Neural progenitor cell (in vitro differentiated cells): ENCODE measurements at regions not wholly inside any gene's neighbourhood (a gene's known extent, or its start where the extent isn't known, plus 50 kb on each side); places are given as distances from the start of the nearest gene placed in this dataset.

ENCODE experiments used
- DNase-seq: peaks from one replicate; pipeline ENCODE4 v3.0.0-alpha.2; 2016; ENCODE audit warnings: low spot score
- H2AFZ ChIP-seq: fragments of 200-600 bp; sonication (generic); replicated peaks from 2 replicates; pipeline ENCODE4 v1.6.1; 2016; ENCODE audit warnings: antibody characterized with exemption
- H3F3A ChIP-seq: fragments of 200-600 bp; sonication (generic); 2 replicates; pipeline ENCODE4 v1.6.1; 2016; ENCODE audit warnings: antibody characterized with exemption, low read depth
- H3K27ac ChIP-seq: fragments of 200-600 bp; sonication (generic); 2 replicates; pipeline ENCODE4 v1.5.1; 2016; ENCODE audit warnings: mild to moderate bottlenecking
- H3K27me3 ChIP-seq: fragments of 200-600 bp; sonication (generic); 2 replicates; pipeline ENCODE4 v1.6.1; 2016; ENCODE audit warnings: mild to moderate bottlenecking, moderate library complexity
- H3K36me3 ChIP-seq: fragments of 200-600 bp; sonication (generic); 2 replicates; pipeline ENCODE4 v1.5.1; 2016
- H3K4me1 ChIP-seq: fragments of 200-600 bp; sonication (generic); 2 replicates; pipeline ENCODE4 v1.6.1; 2016; ENCODE audit warnings: mixed run types
- H3K4me2 ChIP-seq: fragments of 200-600 bp; sonication (generic); 2 replicates; pipeline ENCODE4 v1.6.1; 2016
- H3K4me3 ChIP-seq: fragments of 200-600 bp; sonication (generic); 2 replicates; pipeline ENCODE4 v1.5.1; 2016
- H3K79me2 ChIP-seq: fragments of 200-600 bp; sonication (generic); 2 replicates; pipeline ENCODE4 v1.6.1; 2016; ENCODE audit warnings: low read depth
- H3K9ac ChIP-seq: fragments of 200-600 bp; sonication (generic); 2 replicates; pipeline ENCODE4 v1.6.1; 2016
- H3K9me3 ChIP-seq: fragments of 200-600 bp; sonication (generic); 2 replicates; pipeline ENCODE4 v1.5.1; 2016; ENCODE audit warnings: low read depth
- H4K20me1 ChIP-seq: fragments of 200-600 bp; sonication (generic); 2 replicates; pipeline ENCODE4 v1.6.1; 2016; ENCODE audit warnings: low read depth
- H3K27ac Mint-ChIP-seq: 3 replicates; pipeline ENCODE4 v1.8.0; 2021; ENCODE audit warnings: mixed read lengths
- H3K27me3 Mint-ChIP-seq: 2 replicates; pipeline ENCODE4 v1.8.0; 2022; ENCODE audit warnings: low read depth, mild to moderate bottlenecking, inconsistent platforms, moderate library complexity, mixed read lengths; ENCODE audit not compliant: insufficient read depth
- H3K36me3 Mint-ChIP-seq: 3 replicates; pipeline ENCODE4 v1.8.0; 2021; ENCODE audit warnings: mixed read lengths
- H3K4me1 Mint-ChIP-seq: 3 replicates; pipeline ENCODE4 v1.8.0; 2021; ENCODE audit warnings: mixed read lengths
- H3K4me3 Mint-ChIP-seq: 3 replicates; pipeline ENCODE4 v1.8.0; 2021; ENCODE audit warnings: mild to moderate bottlenecking, moderate library complexity, mixed read lengths
- H3K9me3 Mint-ChIP-seq: 3 replicates; pipeline ENCODE4 v1.8.0; 2020; ENCODE audit warnings: mixed read lengths
- EZH2 ChIP-seq: fragments of 200-600 bp; sonication (generic); IDR thresholded peaks from 2 replicates; pipeline ENCODE4 v1.6.1; 2017; ENCODE audit warnings: antibody characterized with exemption, mild to moderate bottlenecking, moderate library complexity
- EZH2phosphoT487 ChIP-seq: fragments of 200-600 bp; sonication (generic); IDR thresholded peaks from 2 replicates; pipeline ENCODE4 v1.6.1; 2017; ENCODE audit warnings: antibody characterized with exemption
- TF ChIP-seq, protein P1 (sequence below): fragments of 200-600 bp; sonication (generic); IDR thresholded peaks from 2 replicates; pipeline ENCODE4 v1.5.1; 2017; ENCODE audit warnings: antibody characterized with exemption, mild to moderate bottlenecking

DNA sequence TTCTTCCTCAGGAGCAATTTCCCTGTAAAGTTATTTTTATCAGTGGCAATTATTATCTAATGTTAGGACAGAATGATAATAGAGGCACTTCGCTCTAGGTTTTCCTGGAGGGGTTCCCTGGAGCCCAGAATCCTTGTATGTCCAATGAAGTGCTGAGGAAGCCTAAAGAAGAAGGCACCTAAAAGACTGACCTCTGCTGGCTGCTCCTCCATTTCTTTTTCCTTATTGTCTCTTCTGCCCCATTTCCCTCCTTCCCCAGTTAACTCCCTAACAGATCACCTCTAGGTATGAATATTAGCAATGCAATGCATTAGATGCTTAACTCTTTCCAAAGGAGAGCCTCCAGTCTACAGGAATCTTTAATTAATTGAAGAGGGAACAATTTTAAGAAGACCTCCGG is 985.4 kb downstream of the DIAPH3 start:
- DNase-seq, result peak; percentile 11
- H4K20me1 ChIP-seq, result no peaks in the 10 kb centered on the region
- H3K4me1 ChIP-seq, result no peaks in the 10 kb centered on the region
- TF ChIP-seq, protein P1, sequence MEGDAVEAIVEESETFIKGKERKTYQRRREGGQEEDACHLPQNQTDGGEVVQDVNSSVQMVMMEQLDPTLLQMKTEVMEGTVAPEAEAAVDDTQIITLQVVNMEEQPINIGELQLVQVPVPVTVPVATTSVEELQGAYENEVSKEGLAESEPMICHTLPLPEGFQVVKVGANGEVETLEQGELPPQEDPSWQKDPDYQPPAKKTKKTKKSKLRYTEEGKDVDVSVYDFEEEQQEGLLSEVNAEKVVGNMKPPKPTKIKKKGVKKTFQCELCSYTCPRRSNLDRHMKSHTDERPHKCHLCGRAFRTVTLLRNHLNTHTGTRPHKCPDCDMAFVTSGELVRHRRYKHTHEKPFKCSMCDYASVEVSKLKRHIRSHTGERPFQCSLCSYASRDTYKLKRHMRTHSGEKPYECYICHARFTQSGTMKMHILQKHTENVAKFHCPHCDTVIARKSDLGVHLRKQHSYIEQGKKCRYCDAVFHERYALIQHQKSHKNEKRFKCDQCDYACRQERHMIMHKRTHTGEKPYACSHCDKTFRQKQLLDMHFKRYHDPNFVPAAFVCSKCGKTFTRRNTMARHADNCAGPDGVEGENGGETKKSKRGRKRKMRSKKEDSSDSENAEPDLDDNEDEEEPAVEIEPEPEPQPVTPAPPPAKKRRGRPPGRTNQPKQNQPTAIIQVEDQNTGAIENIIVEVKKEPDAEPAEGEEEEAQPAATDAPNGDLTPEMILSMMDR, result peak; percentile 45
- TF ChIP-seq EZH2, result no peak
- no peak for TF ChIP-seq EZH2phosphoT487
- no peak overlapping the region for H3K4me2 ChIP-seq
- H3K27me3 Mint-ChIP-seq, result peaks cover 2% of the 10 kb centered on the region
- H3K4me3 ChIP-seq, result no peak overlapping the region
- no peak overlapping the region for H3K9ac ChIP-seq
- no peaks in the 10 kb centered on the region for H3F3A ChIP-seq
- no peaks in the 10 kb centered on the region for H3K9me3 ChIP-seq
- H2AFZ ChIP-seq, result peak overlapping the region; percentile 63
- H3K79me2 ChIP-seq, result no peaks in the 10 kb centered on the region
- H3K4me1 Mint-ChIP-seq, result no peaks in the 10 kb centered on the region
- no peaks in the 10 kb centered on the region for H3K27me3 ChIP-seq
- H3K27ac ChIP-seq, result no peak overlapping the region
- H3K27ac Mint-ChIP-seq, result no peak overlapping the region
- no peaks in the 10 kb centered on the region for H3K36me3 Mint-ChIP-seq
- H3K36me3 ChIP-seq, result no peaks in the 10 kb centered on the region
- H3K9me3 Mint-ChIP-seq, result no peaks in the 10 kb centered on the region
- no peak overlapping the region for H3K4me3 Mint-ChIP-seq

- no peaks in the 10 kb centered on the region for H3K9me3 ChIP-seq
- TF ChIP-seq EZH2 (no peak), EZH2phosphoT487 (no peak)
- TF ChIP-seq, protein P1, result no peak
- H3F3A ChIP-seq, result no peaks in the 10 kb centered on the region
- no peaks in the 10 kb centered on the region for H4K20me1 ChIP-seq
- H3K9ac ChIP-seq, result no peak overlapping the region
- H3K9me3 Mint-ChIP-seq, result no peaks in the 10 kb centered on the region
- no peaks in the 10 kb centered on the region for H3K27me3 ChIP-seq
- H3K4me3 ChIP-seq, result no peak overlapping the region
- H3K27me3 Mint-ChIP-seq, result peaks cover 2% of the 10 kb centered on the region
- no peak for DNase-seq
- H3K36me3 Mint-ChIP-seq, result no peaks in the 10 kb centered on the region
- no peaks in the 10 kb centered on the region for H3K4me1 Mint-ChIP-seq
- H3K4me1 ChIP-seq, result no peaks in the 10 kb centered on the region
- H3K79me2 ChIP-seq, result no peaks in the 10 kb centered on the region
- no peak overlapping the region for H2AFZ ChIP-seq
- H3K27ac ChIP-seq, result no peak overlapping the region
- H3K4me2 ChIP-seq, result no peak overlapping the region
- no peak overlapping the region for H3K4me3 Mint-ChIP-seq
- H3K27ac Mint-ChIP-seq, result no peak overlapping the region
- H3K36me3 ChIP-seq, result no peaks in the 10 kb centered on the region
Observed at GRCh38 chr13:59182241-59182640, 981.5 kb downstream of the DIAPH3 start.

GRCh38 chr13:59197397-59197796 is 966.3 kb downstream of the DIAPH3 start:
- Mint-ChIP-seq H3K36me3 (no peaks in the 10 kb centered on the region), H3K27me3 (no peaks in the 10 kb centered on the region), H3K27ac (no peak overlapping the region), H3K4me1 (no peaks in the 10 kb centered on the region), H3K4me3 (no peak overlapping the region), H3K9me3 (no peaks in the 10 kb centered on the region)
- Histone ChIP-seq H3K4me3 (no peak overlapping the region), H3K4me1 (peaks cover 4% of the 10 kb centered on the region), H3K9me3 (no peaks in the 10 kb centered on the region), H3K4me2 (no peak overlapping the region), H2AFZ (no peak overlapping the region), H3K27me3 (no peaks in the 10 kb centered on the region), H3K27ac (no peak overlapping the region), H3K79me2 (no peaks in the 10 kb centered on the region), H3F3A (no peaks in the 10 kb centered on the region), H3K36me3 (no peaks in the 10 kb centered on the region), H4K20me1 (no peaks in the 10 kb centered on the region), H3K9ac (no peak overlapping the region)
- TF ChIP-seq EZH2, result no peak
- TF ChIP-seq, protein P1, result no peak
- no peak for TF ChIP-seq EZH2phosphoT487
- DNase-seq, result no peak

- Histone ChIP-seq H3K4me1 (no peaks in the 10 kb centered on the region), H3K27ac (no peak overlapping the region), H3F3A (no peaks in the 10 kb centered on the region), H3K9ac (no peak overlapping the region), H3K4me3 (no peak overlapping the region), H2AFZ (no peak overlapping the region), H3K4me2 (no peak overlapping the region), H3K9me3 (no peaks in the 10 kb centered on the region), H3K79me2 (no peaks in the 10 kb centered on the region), H3K27me3 (no peaks in the 10 kb centered on the region), H4K20me1 (no peaks in the 10 kb centered on the region), H3K36me3 (no peaks in the 10 kb centered on the region)
- H3K4me1 Mint-ChIP-seq, result no peaks in the 10 kb centered on the region
- H3K4me3 Mint-ChIP-seq, result no peak overlapping the region
- DNase-seq, result no peak
- TF ChIP-seq, protein P1, result no peak
- TF ChIP-seq EZH2, result no peak
- no peak for TF ChIP-seq EZH2phosphoT487
- H3K9me3 Mint-ChIP-seq, result no peaks in the 10 kb centered on the region
- H3K27me3 Mint-ChIP-seq, result no peaks in the 10 kb centered on the region
- H3K36me3 Mint-ChIP-seq, result no peaks in the 10 kb centered on the region
- no peak overlapping the region for H3K27ac Mint-ChIP-seq
Observed at GRCh38 chr13:59201841-59202240, 961.9 kb downstream of the DIAPH3 start.
